AG09309 (cell line): ENCODE measurements at regions not wholly inside any gene's neighbourhood (a gene's known extent, or its start where the extent isn't known, plus 50 kb on each side); places are given as distances from the start of the nearest gene placed in this dataset.
A peak's percentile ranks its signal among the peaks of the same experiment; 100 is the strongest.

Experiments used
- DNase-seq: peaks from one replicate; pipeline ENCODE4 v3.0.0-alpha.2; 2010; ENCODE audit warnings: low read depth
- H3K4me3 ChIP-seq: 2 replicates; pipeline ENCODE4 v1.5.1; 2011; ENCODE audit warnings: mild to moderate bottlenecking, low read depth, low read length, moderate library complexity; ENCODE audit not compliant: control insufficient read depth
- TF ChIP-seq, protein P1 (sequence below): IDR thresholded peaks from 2 replicates; pipeline ENCODE4 v1.5.1; 2011; ENCODE audit warnings: mild to moderate bottlenecking, low read depth, low read length, inconsistent platforms; ENCODE audit not compliant: insufficient read depth, control insufficient read depth; ENCODE audit errors: missing control alignments

DNA sequence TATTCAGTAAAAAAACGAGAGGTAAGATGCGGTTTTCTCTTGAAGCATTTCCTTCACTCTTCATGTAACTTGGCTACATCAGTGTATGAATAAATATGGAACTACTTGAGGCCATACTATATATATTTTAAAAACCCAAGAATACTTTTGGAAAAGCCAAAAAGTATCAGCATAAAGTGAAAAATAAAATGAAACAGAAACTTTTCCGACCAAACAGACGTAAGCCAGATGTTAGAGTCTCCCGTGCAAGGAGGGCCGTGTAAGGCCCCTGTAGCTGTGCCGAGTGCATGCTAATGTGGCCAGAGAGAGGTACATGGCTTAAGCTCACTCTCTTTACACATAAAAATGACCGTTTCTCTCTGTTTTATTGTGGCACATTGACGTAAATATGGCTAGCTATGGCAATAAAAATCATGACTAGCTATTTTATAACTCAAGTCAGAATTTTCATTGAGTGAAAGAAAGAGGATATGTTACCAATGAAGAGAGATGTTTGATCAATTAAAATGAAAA lies 140.1 kb upstream of the GMDS start:
- DNase-seq = peak; percentile 16
- H3K4me3 ChIP-seq = no peak overlapping the region

DNA sequence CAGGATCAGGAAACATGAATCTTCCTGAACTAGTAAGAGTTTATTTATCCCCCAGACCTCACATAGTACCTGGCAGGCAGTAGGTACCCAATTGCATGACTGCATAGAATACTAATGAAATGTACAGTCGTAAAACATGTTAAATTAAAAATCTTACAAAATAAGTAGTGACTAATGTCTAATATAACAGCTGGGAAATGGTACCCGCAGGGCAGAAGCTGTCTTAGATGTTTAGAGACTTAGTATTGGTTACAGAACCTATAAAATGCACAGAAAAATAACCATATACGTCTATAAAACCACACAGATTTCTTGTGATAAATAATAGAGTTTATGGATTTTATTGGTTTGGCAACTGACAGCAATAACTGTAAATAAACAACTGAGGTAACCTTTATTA lies 139.1 kb upstream of the GMDS start:
- DNase-seq = no peak
- TF ChIP-seq, protein P1, sequence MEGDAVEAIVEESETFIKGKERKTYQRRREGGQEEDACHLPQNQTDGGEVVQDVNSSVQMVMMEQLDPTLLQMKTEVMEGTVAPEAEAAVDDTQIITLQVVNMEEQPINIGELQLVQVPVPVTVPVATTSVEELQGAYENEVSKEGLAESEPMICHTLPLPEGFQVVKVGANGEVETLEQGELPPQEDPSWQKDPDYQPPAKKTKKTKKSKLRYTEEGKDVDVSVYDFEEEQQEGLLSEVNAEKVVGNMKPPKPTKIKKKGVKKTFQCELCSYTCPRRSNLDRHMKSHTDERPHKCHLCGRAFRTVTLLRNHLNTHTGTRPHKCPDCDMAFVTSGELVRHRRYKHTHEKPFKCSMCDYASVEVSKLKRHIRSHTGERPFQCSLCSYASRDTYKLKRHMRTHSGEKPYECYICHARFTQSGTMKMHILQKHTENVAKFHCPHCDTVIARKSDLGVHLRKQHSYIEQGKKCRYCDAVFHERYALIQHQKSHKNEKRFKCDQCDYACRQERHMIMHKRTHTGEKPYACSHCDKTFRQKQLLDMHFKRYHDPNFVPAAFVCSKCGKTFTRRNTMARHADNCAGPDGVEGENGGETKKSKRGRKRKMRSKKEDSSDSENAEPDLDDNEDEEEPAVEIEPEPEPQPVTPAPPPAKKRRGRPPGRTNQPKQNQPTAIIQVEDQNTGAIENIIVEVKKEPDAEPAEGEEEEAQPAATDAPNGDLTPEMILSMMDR = no peak
- H3K4me3 ChIP-seq = no peak overlapping the region

More for the DNA sequence above, 140.1 kb upstream of the GMDS start:
- TF ChIP-seq, protein P1 = no peak

DNA sequence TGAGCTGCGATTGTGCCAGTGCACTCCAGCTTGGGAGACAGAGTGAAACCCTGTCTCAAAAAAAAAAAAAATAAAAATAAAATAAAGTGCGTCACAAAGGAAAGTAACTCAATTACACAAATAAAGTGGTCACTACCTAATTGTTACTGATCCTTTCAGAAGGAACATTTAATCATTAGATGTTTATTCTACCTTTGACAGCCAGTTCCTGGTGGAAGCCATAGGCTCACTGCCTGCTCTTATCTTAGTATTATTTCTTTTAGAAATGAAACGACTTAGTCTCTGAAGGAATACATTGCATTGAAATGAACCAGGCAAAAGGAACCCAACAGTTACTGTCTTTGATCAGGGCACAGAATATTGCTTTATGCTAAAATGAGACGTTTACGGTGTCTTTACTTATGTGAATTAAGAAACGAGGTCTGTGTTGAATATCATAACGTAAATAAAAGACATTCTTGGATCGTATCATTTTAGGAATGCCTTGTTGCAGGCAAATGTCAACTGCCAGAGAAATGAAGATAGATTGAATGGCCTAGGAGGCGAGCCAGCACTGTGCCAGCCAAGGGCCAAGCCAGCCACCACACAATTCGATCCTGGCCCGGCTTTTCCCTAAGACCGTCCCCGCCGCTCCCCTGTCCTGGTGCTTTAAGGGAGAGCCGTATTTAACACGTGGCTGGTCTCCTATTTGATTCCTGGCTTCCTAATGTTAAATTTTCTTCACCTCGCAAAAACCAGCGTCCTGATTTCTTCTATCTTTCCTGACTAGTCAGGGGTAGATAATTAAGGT lies 136.7 kb upstream of the GMDS start:
- DNase-seq = no peak
- H3K4me3 ChIP-seq = no peak overlapping the region
- TF ChIP-seq, protein P1 = no peak

DNA sequence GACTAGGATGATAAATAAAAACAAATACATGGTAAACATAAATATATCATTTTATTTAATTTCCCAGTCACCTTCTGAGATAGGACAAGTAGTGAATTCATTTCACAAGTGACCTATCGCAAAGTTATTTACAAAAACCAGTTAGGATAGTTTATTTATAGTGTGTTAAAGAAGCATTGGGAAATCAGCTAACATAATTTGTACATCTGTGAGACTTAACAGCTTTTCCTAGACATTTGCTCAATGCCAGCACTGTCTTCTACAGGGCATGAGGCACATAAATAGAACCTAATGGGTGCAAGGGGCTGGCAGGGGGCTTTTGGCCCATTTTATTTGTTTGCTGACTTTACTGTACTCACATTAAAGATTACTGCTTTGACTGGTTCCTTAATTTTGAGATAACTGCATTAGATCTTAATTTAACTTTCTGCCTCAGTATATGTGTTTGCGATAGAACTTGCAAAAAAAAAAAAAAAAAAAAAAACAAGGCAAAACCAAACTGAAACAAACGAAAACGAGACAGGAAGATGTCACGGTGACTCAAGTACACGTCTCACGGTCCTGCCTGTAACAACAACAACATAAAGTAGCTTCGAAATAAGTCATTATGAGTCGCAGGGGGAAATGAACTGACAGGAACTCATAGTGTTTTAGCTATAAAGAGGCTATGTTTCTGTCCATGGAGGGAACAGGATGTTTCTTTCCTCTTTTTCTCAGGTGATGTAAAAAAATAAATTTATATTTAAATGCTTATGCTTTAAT lies 133.7 kb upstream of the GMDS start:
- H3K4me3 ChIP-seq = no peak overlapping the region
- no peak for DNase-seq
- TF ChIP-seq, protein P1 = no peak

DNA sequence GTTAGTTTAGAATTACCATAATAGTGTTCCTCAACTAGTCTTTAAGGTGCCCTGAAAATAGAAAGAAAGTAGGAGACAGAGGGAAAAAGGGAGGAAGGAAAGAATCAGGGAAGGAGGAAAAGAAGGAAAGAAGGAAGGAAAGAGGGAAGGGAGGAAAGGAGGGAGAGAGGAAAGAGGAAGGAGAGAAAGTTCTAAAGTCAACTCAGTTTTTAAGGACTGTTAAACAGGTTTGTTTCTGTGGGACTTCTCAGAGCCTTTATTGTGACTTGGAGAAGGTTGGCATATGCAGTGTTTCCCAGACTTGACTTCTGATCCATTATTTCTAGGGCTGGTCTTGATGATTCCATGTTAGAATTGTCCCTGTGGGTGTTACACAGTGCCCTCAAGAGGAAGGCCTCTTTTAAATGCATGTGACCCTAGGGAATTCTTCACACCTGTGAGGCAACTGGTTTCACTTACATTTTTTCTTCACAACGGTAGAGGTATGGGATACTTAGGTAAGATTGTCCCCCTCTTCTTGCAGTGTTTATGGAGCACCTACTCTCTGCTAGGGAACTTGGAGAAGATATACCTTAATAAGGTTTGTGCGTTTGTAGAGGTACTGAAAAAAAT lies 132.7 kb upstream of the GMDS start:
- DNase-seq = no peak
- TF ChIP-seq, protein P1 = no peak

DNA sequence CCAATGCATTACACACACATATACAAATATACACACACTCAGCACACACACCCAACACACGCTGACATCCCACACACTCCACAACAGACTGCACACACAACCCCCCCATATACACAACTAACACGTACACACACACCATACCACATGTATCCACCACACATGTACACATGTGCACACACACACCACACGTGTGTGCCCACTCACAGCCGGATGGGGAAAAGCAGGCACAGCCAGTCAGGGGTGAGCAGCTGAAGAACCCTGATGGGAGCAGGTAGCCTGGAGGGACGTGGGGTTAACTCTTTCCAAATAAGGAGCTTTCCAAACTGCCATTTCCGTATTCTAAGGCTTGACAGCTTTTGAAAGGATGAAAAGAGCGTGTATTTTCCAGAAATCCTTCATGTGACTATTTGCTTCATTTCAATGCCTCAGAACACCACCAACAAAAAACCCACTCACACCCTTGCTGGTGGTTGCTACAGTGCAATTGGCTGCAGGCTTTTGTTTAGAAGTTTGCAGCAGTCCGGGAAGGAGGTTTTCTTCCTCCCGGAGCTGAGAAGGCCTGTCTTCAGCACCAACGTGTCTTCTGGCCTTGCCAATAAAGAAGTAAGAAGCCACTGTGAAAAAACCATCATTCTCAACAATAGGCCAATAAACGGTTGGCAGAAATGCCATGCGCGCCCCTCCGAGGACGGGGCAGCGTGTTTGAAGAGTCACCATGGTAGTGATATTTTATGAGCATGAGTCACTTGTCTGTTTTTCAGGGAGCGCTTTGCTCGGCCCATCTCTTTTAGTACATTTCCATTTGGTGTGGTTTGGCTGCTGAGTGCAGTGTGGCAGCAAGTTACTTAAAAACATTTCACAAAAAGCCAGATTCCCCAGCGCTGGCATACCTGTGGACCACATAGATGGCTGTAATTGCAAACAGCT lies 131.3 kb upstream of the GMDS start:
- H3K4me3 ChIP-seq = no peak overlapping the region; the same call in 1 of the 2 replicates
- TF ChIP-seq, protein P1 = no peak
- peak; percentile 91 for DNase-seq

More for the DNA sequence above, 132.7 kb upstream of the GMDS start:
- H3K4me3 ChIP-seq = no peak overlapping the region
